ENCODE measurements at regions not wholly inside any gene's neighbourhood (a gene's known extent, or its start where the extent isn't known, plus 50 kb on each side); places are given as distances from the start of the nearest gene placed in this dataset.

GRCh38 chr4:42347076-42347475 is 50.2 kb upstream of the SHISA3 start:
- no peak overlapping the region for H3K4ac ChIP-seq (ENCODE audit: low read depth, low read length)
- no peak overlapping the region for H2AFZ ChIP-seq (ENCODE audit: low read length)
- no peak overlapping the region for H2BK5ac ChIP-seq (ENCODE audit: insufficient read length, low read length)
- peaks cover under 1% of the 10 kb centered on the region; the same call in 1 of the 2 replicates for H3K4me1 ChIP-seq (ENCODE audit: insufficient read depth, low read length)
- no CpG with 5 or more reads among the region's 10 CpGs for WGBS (ENCODE audit: extremely low coverage, insufficient read length, low lambda C conversion rate)
- H3K9ac ChIP-seq (ENCODE audit: extremely low read depth, insufficient read length, low read length), result no peak overlapping the region
- no peak overlapping the region for H4K8ac ChIP-seq (replicated peaks; ENCODE audit: insufficient read length, low read depth, low read length)
- H3K18ac ChIP-seq (ENCODE audit: insufficient read length, low read depth, low read length), result no peak overlapping the region
- no peaks in the 10 kb centered on the region for H3K27me3 ChIP-seq (ENCODE audit: insufficient read depth, low read length)
- H2BK12ac ChIP-seq (ENCODE audit: insufficient read length, low read depth, low read length), result no peak overlapping the region
- no peak overlapping the region for H3K4me2 ChIP-seq (ENCODE audit: insufficient read depth, insufficient read length, low read length)
- Mint-ChIP-seq H3K9me3 (no peaks in the 10 kb centered on the region), H3K27me3 (ENCODE audit: low read depth) (peaks cover 3% of the 10 kb centered on the region), H3K4me3 (no peak overlapping the region), H3K27ac (no peak overlapping the region), H3K4me1 (peaks cover 18 to 21% of the 10 kb centered on the region in 2 experiments), H3K36me3 (ENCODE audit: insufficient read depth in 1 of 3, low read depth in 3 of 3) (no peaks in the 10 kb centered on the region)
- TF ChIP-seq, protein P1, sequence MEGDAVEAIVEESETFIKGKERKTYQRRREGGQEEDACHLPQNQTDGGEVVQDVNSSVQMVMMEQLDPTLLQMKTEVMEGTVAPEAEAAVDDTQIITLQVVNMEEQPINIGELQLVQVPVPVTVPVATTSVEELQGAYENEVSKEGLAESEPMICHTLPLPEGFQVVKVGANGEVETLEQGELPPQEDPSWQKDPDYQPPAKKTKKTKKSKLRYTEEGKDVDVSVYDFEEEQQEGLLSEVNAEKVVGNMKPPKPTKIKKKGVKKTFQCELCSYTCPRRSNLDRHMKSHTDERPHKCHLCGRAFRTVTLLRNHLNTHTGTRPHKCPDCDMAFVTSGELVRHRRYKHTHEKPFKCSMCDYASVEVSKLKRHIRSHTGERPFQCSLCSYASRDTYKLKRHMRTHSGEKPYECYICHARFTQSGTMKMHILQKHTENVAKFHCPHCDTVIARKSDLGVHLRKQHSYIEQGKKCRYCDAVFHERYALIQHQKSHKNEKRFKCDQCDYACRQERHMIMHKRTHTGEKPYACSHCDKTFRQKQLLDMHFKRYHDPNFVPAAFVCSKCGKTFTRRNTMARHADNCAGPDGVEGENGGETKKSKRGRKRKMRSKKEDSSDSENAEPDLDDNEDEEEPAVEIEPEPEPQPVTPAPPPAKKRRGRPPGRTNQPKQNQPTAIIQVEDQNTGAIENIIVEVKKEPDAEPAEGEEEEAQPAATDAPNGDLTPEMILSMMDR (conservative IDR thresholded peaks at IDR 0.05), result no peak
- no peak overlapping the region for H2BK20ac ChIP-seq (ENCODE audit: low read depth, low read length, poor library complexity, severe bottlenecking)
- H3K79me1 ChIP-seq (ENCODE audit: insufficient read depth, low read depth, low read length, poor library complexity, severe bottlenecking), result no peaks in the 10 kb centered on the region
- H3T11ph ChIP-seq (ENCODE audit: low read length), result no peak overlapping the region
- H2BK15ac ChIP-seq (ENCODE audit: low read depth, low read length), result no peak overlapping the region
- no peak overlapping the region for H3K23ac ChIP-seq (ENCODE audit: insufficient read length, low read depth, low read length)
- H4K91ac ChIP-seq (ENCODE audit: insufficient read length, low read depth, low read length), result no peak overlapping the region
- H3K79me2 ChIP-seq (ENCODE audit: insufficient read depth, low read length), result no peaks in the 10 kb centered on the region
- H4K5ac ChIP-seq (ENCODE audit: insufficient read length, low read depth, low read length), result no peak overlapping the region
- H3K27ac ChIP-seq (ENCODE audit: insufficient read length, low read depth, low read length), result no peak overlapping the region
- H3K56ac ChIP-seq (ENCODE audit: insufficient read length, low read depth, low read length), result no peak overlapping the region
- H3K14ac ChIP-seq (ENCODE audit: insufficient read depth, low read length), result no peak overlapping the region; the same call in 1 of the 2 replicates
- H2BK120ac ChIP-seq (ENCODE audit: low read depth, low read length, poor library complexity, severe bottlenecking), result no peak overlapping the region
- H2AK5ac ChIP-seq (ENCODE audit: insufficient read length, low read length), result no peak overlapping the region
- no peaks in the 10 kb centered on the region for H3K23me2 ChIP-seq (ENCODE audit: insufficient read length, low read depth, low read length, poor library complexity, severe bottlenecking)
- H4K20me1 ChIP-seq (ENCODE audit: control insufficient read depth, insufficient read depth, insufficient read length), result no peaks in the 10 kb centered on the region
- no peaks in the 10 kb centered on the region for H3K9me3 ChIP-seq (ENCODE audit: control insufficient read depth, low read depth, low read length)
- DNase-seq, result no peak

Data from H9 (cell line).